ENCODE measurements at regions not wholly inside any gene's neighbourhood (a gene's known extent, or its start where the extent isn't known, plus 50 kb on each side); places are given as distances from the start of the nearest gene placed in this dataset.
"Not testable (repeated sequence)": the region's sequence is repeated elsewhere in the genome, so short reads cannot be mapped to it uniquely, and the experiment has no call there.

DNA sequence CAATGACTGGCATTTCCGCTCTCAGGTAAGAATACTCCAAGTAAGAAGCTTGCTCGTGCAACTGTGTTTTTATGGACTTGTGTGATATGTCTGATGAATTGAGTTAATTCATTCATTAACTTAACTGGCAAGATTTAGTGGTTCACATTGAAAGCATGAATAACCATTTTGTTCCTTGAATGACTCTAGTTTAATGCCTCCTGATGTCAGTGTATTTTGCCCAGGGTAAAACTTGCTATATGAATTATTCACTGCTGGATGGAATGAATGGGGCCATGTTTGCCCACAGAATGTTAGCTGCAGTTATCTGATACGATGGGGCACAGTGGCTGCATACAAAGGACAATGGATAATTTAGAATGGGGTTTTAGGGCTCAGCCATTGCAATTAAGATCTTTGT, 124.1 kb downstream of the ZNF365 start:
- no peak for DNase-seq

DNA sequence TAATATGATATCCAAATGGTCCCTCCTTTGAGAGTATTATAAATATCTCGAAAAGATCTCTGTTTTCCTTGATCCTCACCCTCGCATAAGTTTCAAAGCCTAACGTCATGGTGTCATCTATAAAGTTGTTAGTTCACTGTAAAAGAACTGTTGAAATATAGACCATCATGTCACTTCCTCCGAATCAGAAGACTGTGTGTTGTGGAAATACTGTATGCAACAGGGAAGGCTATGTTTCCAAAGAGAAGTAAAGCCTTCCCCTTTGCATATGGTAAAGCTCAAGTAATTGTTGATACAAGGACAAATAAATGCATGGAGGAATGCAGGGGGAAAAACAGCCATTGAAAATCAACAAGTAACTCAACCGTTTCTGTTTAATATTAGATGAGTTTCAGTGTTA, 125.9 kb downstream of the ZNF365 start:
- not testable (repeated sequence) for DNase-seq

DNA sequence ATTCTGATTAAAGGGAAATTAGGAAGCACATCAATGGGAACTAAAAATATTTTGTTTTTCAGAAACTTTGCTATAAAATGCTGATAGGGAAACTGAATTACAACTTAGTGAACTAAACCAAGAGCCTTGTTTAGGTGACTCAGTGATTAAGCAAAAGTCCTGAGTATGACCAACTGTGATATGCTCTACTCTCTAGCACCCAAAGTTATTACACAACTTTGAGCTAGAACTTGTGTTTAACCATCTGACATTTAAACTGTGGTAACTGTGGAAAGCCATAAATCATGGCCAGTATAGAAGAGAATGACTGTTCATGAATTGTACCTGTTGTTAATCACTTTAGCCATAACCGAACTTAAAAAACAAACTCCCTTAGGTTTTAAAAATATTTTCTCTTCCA, 127.4 kb downstream of the ZNF365 start:
- DNase-seq, result no peak

DNA sequence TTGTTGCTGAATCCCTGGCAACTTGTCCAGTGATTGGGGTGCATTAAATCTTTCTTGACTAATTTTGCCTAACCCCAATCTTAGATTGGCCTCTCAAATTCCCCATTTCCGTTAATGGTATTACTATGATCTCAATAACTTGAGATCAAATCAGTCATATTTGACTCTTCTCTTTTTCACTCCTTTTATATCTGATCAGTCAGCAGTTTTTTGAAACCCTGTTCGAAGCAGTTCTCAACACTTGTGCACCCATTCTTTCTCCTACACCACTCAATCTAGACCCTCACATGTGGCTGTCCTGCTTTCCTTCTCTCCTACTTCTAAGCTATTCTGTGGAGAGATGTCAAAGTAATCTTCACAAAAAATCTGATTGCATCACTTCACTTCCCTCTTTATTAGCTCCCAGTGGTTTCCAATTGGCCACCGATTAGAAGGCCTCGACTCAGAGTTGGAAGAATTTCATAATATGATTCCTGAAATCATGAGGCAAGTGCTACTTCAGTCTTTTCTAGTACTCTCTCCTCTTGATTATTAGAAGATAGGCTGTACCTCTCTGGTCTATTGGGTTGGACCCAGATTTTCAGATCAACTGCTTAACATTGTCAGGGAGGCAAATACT, 128.9 kb downstream of the ZNF365 start:
- DNase-seq, result no peak

DNA sequence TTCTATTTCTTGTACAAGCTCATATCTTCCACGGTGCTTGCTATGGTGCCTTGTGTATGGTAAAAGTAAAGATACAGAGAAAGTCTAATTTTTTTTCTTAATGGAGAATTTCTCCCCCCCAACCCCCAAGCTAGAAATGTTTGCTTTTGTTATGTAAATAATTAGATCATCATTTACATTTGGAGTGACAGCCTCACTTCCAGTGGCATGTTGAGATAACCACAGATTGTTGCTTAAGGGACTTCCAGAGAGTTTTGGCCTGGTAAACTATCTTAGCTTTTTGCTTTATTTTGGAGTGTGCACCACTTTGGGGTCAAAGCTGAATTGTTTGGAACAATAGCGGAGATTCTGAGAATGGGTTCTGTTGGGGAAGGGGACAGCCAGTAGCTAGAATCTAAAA, 129.7 kb downstream of the ZNF365 start:
- no peak for DNase-seq

DNA sequence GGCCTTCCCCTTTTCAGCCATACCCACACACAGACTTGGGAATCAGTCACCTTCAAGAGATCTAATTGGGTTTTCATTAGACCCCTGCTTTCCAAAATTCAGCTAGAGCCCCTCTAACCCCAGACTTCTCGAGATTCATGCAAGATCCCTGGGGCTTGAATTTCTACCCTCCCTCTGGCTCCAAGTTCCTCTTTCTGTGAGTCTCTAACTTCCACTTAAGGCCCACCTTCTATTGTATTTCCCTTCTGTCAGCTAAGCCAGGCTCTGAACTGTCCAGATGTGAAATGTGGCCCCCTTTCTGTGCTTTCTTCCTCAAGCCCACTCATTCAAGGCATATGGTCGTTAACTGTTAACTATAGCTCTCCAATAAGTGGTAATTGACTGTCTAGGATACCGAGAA, 132.2 kb downstream of the ZNF365 start:
- DNase-seq, result no peak

DNA sequence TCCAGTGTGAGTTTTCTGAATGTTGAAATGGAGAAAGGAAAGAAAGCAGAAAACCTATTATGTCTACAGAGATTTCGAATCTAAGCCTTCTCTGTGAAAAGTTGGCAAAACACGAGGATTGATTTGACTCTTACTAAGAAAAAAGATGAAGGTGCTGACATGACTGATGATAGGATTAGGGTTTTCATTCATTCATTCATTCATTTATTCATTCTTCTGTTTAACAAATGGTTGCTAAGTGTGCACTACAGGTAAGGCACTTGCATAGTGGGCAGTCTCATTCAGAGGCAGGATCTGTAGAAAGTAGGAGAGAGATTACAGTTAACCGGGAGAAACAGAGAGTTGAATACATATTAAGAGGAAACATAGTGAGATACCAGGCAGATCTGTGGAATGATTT, 137.1 kb downstream of the ZNF365 start:
- DNase-seq, result no peak

DNA sequence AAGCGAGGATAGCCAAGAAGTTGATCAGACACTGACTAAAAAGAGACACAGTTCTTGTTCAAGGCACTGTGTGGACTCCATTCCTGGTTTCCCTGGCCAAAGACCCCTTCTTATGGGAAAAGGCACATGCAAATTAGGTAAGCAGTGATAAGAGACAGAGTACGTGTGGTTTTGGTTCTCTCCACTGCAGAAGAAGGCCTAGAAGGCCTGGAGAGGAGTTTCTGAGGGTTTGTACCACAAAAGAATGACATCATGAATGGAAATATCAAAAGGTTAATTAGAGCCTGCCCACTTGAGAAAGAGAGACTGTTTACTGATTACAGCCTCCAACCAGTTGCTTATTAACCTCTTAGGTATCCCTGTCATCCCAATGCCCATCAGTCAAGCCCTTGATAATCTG, 137.5 kb downstream of the ZNF365 start:
- DNase-seq, result no peak

DNA sequence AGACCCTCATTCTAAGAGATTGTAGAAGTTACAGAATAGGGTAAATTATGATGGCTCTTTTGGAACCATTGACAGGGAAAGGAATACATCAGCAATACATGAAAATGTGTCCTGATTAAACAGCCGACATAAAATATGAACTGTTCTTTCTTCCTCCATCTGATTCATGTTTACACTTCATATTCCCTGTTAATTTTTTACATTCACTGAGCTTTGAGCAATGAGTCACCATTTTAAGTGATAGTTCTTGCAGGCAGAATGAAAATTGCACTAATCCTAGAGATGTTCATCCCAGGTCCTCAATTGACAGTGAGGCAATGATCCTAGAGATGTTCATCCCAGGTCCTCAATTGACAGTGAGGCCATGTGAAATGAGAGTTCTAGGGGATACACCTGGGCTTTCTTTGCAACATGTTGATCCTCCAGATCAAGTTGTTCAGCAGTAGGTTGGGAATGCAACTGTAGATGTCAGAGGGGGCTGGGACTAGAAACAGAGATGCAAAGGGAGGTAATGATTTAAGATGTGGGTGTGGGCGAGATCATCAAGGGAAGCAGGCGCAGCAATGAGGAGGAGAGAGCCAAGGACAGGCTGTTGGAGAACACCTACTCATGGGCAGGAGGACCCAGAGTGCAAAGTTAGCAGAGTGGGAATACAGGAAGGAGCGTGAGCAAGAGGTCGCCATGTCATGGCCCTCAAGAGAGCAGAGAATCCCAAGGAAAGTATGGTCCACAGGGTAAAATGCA, 138.7 kb downstream of the ZNF365 start:
- no peak for DNase-seq

DNA sequence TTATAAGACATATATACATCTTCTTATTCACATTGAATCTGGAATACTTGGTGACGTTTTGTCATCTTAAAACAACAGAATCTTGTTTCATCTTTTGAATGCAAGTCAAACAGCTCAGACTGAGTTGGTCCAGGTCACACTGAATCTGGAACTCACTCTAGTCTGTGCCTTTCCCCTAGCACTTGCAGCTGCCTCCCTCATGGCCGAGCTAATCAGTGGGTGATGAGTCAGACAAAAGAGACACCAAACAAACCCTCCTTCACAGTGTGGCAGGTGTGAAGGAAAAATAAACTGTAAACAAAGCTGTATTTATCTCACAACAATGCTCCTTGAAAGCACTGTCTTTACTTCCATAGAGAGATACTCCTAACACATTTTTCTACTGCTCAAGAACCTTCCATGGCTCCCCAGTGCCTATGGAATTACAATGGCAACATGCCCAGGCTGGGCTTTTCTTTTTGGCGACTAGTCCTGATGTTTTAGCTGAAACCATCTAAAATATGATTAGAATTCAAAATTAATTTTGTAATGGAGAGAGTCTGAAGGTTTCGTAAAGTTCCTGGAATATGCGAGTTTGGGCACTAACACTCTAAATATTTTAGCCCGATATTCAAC, 140.0 kb downstream of the ZNF365 start:
- no peak for DNase-seq

DNA sequence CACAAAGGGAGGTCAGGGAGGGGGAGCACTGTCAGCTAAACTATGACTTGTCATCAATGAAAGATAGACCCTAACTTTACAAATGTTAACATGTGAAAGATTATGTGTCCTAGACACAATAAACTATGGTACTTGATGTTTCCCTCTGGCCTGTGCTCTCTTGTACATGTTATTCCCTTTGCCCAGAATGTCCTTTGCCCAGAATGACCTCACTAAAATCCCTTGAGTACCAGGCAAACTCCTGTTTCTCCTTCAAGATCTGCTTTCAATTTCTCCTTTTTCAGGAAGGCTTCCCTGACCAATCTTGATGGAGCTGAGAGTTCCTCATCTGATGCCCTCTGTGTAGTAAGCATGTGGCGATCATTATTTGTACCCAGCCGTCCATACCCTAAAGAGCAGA, 143.1 kb downstream of the ZNF365 start:
- no peak for DNase-seq

DNA sequence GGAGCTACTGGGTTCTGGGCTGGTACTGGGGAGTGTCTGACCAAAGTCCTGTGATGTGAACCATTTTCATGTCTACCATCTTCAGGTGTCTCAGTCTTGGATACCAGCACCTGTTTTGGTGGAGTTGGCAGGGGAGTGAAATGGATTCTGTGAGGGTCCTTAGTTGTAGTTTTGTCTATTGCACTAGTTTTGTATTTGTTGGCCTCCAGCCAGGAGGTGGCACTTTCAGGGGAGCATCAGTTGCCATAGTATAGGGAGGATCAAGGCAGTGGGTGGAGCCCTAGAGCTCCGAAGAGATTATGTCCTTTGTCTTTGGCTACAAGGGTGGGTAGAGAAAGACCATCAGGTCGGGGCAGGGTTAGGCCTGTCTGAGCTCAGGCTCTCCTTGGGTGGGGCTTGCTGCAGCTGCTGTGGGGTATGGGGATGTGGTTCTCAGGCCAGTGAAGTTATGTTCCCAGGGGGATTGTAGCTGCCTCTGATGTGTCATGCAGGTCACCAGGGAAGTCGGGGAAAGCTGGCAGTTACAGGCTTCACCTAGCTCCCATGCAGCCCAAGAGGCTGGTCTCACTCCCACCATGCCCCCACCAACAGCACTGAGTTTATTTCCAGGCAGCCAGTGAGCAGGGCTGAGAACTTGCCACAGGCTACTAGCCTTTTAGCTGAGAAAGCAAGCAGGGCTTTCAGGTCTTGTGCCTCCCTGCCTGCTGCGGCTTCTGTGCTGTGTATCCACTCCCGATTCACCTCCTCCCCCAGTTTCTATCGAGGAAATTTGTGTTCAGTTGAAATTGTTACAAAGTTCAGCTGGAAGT, 153.1 kb downstream of the ZNF365 start:
- DNase-seq, result no peak

DNA sequence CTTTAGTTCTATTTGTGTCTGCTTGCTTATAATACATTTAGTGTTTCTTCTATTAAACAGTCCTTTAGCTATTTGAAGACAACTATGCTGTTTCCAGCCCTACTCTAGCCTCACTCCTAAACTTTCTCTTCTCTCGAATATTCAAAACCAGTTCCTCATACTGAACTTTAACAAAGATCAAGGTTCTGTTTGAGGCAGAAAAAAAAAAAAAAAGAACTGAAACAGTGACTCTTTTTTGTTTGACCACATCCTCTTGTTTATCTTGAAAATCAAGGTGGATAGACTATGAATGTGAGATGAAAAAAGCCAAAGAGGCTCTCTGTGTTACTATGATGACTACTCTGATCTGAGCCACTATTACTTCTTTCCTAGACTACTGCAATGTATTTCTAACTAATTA, 154.3 kb downstream of the ZNF365 start:
- DNase-seq, result no peak

DNA sequence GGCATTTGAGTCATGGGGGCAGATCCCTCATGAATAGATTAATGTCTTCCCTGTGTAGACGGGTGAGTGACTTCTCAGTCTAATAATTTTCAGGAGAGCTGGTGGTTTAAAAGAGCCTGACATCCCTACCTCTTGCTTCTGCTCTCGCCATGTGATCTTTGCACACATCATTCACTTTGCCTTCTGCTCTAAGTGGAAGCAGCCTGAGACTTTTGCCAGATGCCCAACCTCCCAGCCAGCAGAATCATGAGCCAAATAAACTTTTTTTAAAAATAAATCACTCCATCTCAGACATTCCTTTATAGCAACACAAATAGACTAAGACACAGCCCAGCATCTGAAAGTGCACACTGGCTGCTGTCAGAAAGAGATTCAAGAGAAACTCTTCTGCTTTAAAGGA, 155.2 kb downstream of the ZNF365 start:
- DNase-seq, result no peak

DNA sequence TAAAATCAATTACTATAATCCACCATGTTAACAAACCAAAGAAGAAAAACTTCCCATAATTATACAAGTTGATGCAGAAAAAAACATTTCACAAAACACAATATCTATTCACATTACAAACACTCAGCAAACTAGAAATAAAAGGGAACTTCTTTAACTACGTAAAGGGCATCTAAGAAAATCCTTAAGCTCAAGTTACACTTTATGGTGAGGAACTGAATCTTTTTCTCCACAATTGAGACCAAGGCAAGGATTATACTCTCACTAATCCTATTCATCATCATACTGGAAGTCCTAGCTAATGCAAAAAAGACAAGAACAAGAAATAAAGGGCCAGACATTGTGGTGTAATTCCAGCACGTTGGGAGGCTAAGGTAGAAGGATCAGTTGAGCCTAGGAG, 159.9 kb downstream of the ZNF365 start:
- DNase-seq, result no peak

DNA sequence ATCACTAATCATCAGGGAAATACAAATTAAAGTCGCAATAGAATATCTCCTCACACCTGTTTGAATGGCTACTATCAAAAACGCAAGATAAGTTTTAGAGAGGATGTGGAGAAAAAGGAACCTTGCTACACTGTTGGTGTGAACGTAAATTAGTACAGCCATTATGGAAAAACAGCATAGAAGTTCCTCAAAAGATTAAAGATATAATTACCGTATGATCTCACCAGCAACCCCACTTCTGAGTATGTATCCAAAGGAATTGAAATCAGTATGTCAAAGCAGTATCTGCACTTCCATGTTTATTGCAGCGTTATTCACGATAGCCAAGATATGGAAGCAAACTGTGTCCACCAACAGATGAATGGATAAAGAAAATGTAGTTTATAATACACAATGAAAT, 164.4 kb downstream of the ZNF365 start:
- DNase-seq, result no peak

DNA sequence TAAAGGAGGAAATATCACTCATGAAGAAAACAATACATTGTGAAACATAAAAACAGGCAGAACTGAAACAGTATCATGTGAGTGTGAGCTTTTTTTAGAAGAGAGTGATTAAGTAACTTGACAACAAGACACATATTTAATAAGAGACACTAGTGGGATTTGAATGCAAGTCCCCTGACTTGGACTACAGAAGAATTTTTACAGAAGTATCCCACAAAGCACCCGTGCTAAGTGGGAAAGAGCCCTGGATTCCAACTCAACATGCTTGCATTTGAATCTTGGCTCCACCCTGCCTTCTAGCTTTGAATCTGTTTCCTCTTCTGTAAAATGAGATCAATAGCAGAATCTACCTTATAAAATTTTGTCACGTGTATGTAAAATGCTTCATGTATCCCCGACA, 166.2 kb downstream of the ZNF365 start:
- no peak for DNase-seq

DNA sequence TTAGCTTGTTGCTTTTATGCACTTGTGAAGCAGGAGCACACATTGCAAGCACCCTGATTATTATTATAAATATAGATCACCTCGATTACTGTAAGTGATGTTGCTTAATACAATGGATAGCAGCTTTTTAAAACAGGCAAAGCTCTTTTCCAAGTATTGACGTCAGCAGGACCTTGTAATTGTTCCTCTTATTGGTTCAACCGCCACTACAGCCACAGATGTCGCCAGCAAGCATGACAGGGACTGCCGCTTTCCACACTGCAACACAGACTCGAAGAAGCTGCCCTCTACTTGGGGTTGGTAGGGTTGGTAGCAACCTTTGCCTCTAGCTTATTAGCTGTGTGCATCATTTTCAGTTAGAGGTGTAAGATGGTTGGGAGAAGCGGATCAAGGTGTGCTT, 167.6 kb downstream of the ZNF365 start:
- no peak for DNase-seq

DNA sequence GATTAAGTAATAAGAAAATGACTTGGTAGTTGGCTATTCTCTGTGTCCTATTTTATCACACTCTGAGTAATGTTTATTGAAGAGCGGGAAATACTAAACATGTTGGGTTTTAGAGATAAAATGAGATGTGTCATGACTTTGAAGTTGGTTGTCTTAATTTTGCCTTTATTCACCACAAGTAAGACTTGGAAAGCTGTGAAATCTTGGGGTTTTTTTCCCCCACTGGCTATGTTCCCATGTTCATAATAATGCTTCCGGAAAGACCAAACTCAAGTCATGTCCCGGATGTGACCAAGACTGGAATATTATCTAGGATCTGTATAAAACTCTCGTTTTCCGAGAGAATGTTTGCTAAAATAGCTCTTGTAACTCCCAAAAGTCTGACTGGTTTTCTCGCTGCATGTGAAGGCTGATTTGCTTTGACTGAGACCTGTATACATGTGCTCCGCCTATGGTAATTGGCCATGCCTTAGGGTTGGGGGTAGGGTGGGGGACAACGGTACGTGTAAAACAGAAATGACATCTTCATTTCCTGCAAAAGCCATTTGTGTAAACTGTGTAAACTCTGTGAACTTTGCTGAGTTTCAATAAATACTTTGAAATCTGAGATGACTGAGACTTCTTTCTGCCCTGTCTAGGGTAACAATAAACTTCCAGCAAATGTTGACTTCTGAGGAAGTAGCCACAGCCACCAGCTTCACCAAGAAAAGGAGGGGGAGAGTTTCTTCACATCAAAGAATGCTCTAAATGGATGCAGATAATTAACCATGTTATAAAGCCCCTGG, 169.6 kb downstream of the ZNF365 start:
- no peak for DNase-seq

DNA sequence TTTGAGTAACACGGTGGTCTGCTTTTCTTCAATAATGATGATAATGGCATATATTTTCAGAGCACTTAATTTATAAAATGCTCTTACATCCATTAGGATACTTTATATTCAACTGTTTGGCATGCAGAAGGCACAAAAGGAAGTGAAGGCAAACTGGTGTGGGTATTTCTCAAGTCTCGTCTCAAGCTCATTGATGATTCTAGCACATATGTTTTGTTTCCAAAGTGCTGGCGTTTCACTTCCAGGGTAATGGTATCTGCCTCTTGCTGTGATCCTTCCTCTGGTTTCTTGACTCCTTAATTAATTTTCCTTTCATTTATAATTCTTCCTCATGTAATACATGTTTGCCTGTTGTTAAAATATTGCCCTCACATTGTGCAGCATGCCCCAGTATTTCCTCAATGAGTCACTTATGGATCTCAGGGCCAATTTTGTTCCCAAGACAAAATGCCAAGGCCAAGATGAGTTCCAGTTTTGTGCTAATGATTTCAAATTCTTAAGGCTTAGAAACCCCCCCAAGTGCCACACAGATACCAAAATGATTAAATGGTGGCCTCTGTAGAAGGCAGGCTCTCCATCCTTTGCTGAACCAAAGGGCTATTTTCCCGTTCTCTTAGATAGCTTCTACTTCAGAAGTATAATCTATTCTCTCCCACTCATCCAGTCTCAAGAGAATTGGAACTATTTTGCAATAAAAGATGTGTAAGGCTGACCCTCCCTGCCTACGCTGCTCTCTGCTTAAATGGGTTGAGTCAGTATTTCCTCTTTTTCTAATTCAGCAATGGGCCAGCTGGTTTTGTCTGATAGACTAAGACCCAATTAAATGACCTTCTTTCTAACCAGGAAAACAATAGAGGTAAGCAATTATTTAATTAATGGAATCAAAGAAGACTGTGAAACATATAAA, 171.2 kb downstream of the ZNF365 start:
- DNase-seq, result no peak

DNA sequence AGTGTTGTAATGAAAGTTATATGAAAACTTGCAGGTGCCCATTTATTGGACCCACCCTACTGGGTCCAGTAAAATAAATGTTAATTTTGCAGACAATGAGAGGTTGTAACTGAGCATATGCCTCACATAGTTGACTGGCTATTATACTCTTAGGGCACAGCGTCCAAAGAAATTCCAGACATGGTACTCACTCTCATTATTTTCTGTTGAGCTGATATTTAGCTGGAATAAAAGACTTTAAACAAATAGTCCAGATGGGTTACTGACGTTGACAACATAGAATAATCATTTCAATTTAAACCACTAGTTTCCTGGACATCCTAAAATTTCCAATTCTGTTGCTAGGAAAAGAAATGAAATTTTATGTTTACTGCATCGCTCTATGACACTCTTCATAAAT, 174.5 kb downstream of the ZNF365 start:
- DNase-seq, result no peak

DNA sequence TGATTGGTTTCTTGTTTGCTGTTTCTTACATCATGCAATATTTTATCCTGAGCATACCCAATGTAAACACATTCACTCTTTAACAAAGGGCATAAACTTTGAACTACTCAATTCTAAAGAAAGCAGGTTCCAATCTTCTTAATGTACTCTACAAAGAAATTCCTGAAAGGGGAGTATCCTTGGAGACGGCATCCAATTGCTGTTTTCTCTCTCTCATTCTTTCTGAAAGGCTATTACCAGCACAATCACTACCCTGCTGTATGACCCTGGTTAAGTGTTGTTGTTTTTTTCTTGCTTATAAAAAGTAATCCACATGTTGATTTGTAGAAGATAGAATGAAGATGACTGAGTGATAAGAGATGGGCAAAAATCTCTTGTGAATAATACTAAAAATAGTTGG, 176.0 kb downstream of the ZNF365 start:
- no peak for DNase-seq

Data from islet precursor cell (in vitro differentiated cells).